ENCODE measurements at regions not wholly inside any gene's neighbourhood (a gene's known extent, or its start where the extent isn't known, plus 50 kb on each side); places are given as distances from the start of the nearest gene placed in this dataset.

GRCh38 chr1:208551024-208551423 is 306.8 kb upstream of the PLXNA2 start:
- TF ChIP-seq BHLHE40 (IDR thresholded peaks at IDR 0.05; ENCODE audit: borderline replicate concordance) (no peak), SP1 (IDR thresholded peaks at IDR 0.05) (no peak), SUZ12 (IDR thresholded peaks at IDR 0.05) (no peak), CTBP1 (IDR thresholded peaks at IDR 0.05; ENCODE audit: borderline replicate concordance) (no peak), LEF1 (IDR thresholded peaks at IDR 0.05; ENCODE audit: borderline replicate concordance) (no peak), ARNT (IDR thresholded peaks at IDR 0.05) (no peak), L3MBTL2 (conservative IDR thresholded peaks at IDR 0.05) (no peak), FOXA1 (IDR thresholded peaks at IDR 0.05) (no peak), NFRKB (IDR thresholded peaks at IDR 0.05) (no peak)
